Naive thymus-derived CD4-positive, alpha-beta T cell (primary cell): ENCODE measurements at regions not wholly inside any gene's neighbourhood (a gene's known extent, or its start where the extent isn't known, plus 50 kb on each side); places are given as distances from the start of the nearest gene placed in this dataset.
A peak's percentile ranks its signal among the peaks of the same experiment; 100 is the strongest.

Experiments
- ATAC-seq: fragments of 150-1000 bp; cut with Tn5 transposase; 2 replicates; pipeline ENCODE4 v1.10.0; 2021; ENCODE audit warnings: mild to moderate bottlenecking, moderate library complexity
- CTCF ChIA-PET: fragments of 350-600 bp; sonication (Branson Sonifier 250); formaldehyde crosslinking; loops from one replicate; lab custom pipeline; 2021; ENCODE audit warnings: antibody characterized with exemption; lab: Charles Lee
- POLR2A ChIA-PET: fragments of 350-600 bp; sonication (Branson Sonifier 250); formaldehyde crosslinking; loops from one replicate; lab custom pipeline; 2021; ENCODE audit warnings: antibody characterized with exemption, inconsistent platforms; lab: Charles Lee
- DNase-seq, 9 donors: peaks; one replicate each; pipeline versions ENCODE4 v3.0.0 to v3.0.0-alpha.2; 2020 to 2022; ENCODE audit warnings: mixed read lengths in 1 of 9
- H3K27ac ChIP-seq: one replicate; pipeline ENCODE4 v1.7.0; 2013; ENCODE audit warnings: mild to moderate bottlenecking, low read depth, low read length, moderate library complexity
- H3K27me3 ChIP-seq, 2 donors: one replicate each; pipeline ENCODE4 v1.7.0; 2013; ENCODE audit warnings: low read length in 2 of 2, mild to moderate bottlenecking in 2 of 2, moderate library complexity in 2 of 2; ENCODE audit not compliant: control insufficient read depth in 2 of 2, insufficient read depth in 2 of 2
- H3K36me3 ChIP-seq, 3 experiments: 1 replicate in 2 of 3; 2 replicates in 1 of 3; pipeline ENCODE4 v1.7.0; 2013; ENCODE audit warnings: low read length in 3 of 3, mild to moderate bottlenecking in 3 of 3, moderate library complexity in 1 of 3; ENCODE audit not compliant: insufficient read depth in 3 of 3, control insufficient read depth in 2 of 3
- H3K4me1 ChIP-seq, 2 donors: one replicate each; pipeline ENCODE4 v1.7.0; 2013; ENCODE audit warnings: low read length in 2 of 2, mild to moderate bottlenecking in 2 of 2, moderate library complexity in 1 of 2; ENCODE audit not compliant: control insufficient read depth in 2 of 2, insufficient read depth in 2 of 2
- H3K4me3 ChIP-seq: 2 replicates; pipeline ENCODE4 v1.7.0; 2013; ENCODE audit warnings: mild to moderate bottlenecking, low read length
- H3K9me3 ChIP-seq, 3 experiments: 1 replicate in 2 of 3; 2 replicates in 1 of 3; pipeline ENCODE4 v1.7.0; 2013; ENCODE audit warnings: low read length in 3 of 3; ENCODE audit not compliant: control insufficient read depth in 2 of 3
- H3K27ac Mint-ChIP-seq, 9 donors: one replicate each; pipeline ENCODE4 v1.8.0; 2020 to 2022; ENCODE audit warnings: mixed read lengths in 9 of 9, mild to moderate bottlenecking in 8 of 9, moderate library complexity in 5 of 9, inconsistent platforms in 2 of 9
- H3K27me3 Mint-ChIP-seq, 5 donors: one replicate each; pipeline ENCODE4 v1.8.0; 2021 to 2022; ENCODE audit warnings: mixed read lengths in 5 of 5, mild to moderate bottlenecking in 1 of 5
- H3K36me3 Mint-ChIP-seq, 5 donors: one replicate each; pipeline ENCODE4 v1.8.0; 2020 to 2022; ENCODE audit warnings: mixed read lengths in 5 of 5, mild to moderate bottlenecking in 3 of 5, inconsistent platforms in 1 of 5
- H3K4me1 Mint-ChIP-seq, 7 donors: one replicate each; pipeline ENCODE4 v1.8.0; 2020 to 2022; ENCODE audit warnings: mixed read lengths in 7 of 7, mild to moderate bottlenecking in 3 of 7, inconsistent platforms in 1 of 7
- H3K4me3 Mint-ChIP-seq, 10 donors: one replicate each; pipeline ENCODE4 v1.8.0; 2020 to 2022; ENCODE audit warnings: mild to moderate bottlenecking in 10 of 10, mixed read lengths in 10 of 10, moderate library complexity in 6 of 10, inconsistent platforms in 2 of 10
- H3K9me3 Mint-ChIP-seq, 11 donors: one replicate each; pipeline ENCODE4 v1.8.0; 2020 to 2022; ENCODE audit warnings: mixed read lengths in 11 of 11, mild to moderate bottlenecking in 4 of 11, inconsistent platforms in 1 of 11, moderate library complexity in 1 of 11
- intact Hi-C, 2 donors: fragments of 100-400 bp; cut with micrococcal nuclease; formaldehyde crosslinking; loops; one replicate each; pipeline ENCODE4 v1.15.1; 2023

DNA sequence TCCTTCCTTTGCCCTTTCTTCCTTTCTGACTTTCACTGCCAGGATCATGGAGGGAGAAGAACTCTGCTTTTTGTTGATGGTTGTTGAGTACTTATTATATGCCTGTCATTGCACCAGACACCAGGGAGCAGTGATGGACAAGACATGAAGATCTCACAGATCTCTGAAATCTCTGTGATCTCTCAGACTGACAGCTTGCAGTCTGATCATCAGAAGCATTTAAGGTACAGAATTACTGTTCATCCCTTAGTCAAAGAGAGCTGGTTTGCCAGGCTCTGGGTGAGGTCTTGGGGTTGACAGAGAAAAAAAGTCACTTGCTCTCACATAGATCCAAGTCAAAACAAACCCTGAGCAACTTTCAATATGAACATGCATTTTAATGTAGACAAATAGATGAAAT is 299.5 kb upstream of the FMN2 start:
- Mint-ChIP-seq H3K4me1 (peaks cover 0 to 10% (median 2%) of the 10 kb centered on the region in 7 donors), H3K27me3 (peaks cover 0 to 2% (median 0%) of the 10 kb centered on the region in 5 donors), H3K36me3 (peaks cover 0 to 15% (median 9%) of the 10 kb centered on the region in 5 donors), H3K9me3 (peaks cover 0 to 19% (median 7%) of the 10 kb centered on the region in 11 donors), H3K4me3 (no peak overlapping the region), H3K27ac (peak overlapping the region in 1 of 9 donors; percentile 8)
- Histone ChIP-seq H3K4me3 (no peak overlapping the region), H3K36me3 (no peaks in the 10 kb centered on the region), H3K27ac (no peak overlapping the region), H3K9me3 (no peaks in the 10 kb centered on the region), H3K4me1 (no peaks in the 10 kb centered on the region), H3K27me3 (no peaks in the 10 kb centered on the region)
- ATAC-seq (no peak), DNase-seq (no peak)
- ChIA-PET CTCF (no interaction called here), POLR2A (no interaction called here)
- intact Hi-C loops = no loop called here

DNA sequence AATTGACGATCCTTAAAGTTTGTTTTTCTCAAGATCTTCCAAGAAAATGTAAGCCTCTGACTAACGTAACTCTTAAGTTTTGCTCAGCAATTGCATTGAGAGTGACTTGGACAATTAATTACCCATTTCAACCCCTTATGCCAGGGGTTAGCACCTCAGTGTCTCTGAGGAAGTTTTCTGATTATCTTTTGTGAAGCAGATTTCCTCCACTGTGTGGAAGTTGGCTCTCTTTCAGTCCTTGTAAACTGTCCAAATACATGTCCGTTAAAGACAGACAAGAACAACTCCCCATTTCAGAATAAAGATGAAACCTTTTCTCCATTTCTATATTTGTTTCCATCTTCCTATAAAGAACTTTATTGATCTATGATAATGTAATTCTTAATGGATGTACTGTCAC is 296.4 kb upstream of the FMN2 start:
- Histone ChIP-seq H3K27ac (no peak overlapping the region), H3K9me3 (no peaks in the 10 kb centered on the region), H3K4me1 (no peaks in the 10 kb centered on the region), H3K27me3 (no peaks in the 10 kb centered on the region), H3K36me3 (no peaks in the 10 kb centered on the region), H3K4me3 (no peak overlapping the region)
- peaks cover 0 to 5% (median 3%) of the 10 kb centered on the region in 11 donors for H3K9me3 Mint-ChIP-seq
- ChIA-PET POLR2A (no interaction called here), CTCF (no interaction called here)
- peaks cover 0 to 2% (median 0%) of the 10 kb centered on the region in 5 donors for H3K27me3 Mint-ChIP-seq
- no peak overlapping the region for H3K4me3 Mint-ChIP-seq
- DNase-seq (no peak), ATAC-seq (no peak)
- no peak overlapping the region for H3K27ac Mint-ChIP-seq
- intact Hi-C loops = no loop called here
- H3K4me1 Mint-ChIP-seq = peaks cover 0 to 10% (median 2%) of the 10 kb centered on the region in 7 donors
- peaks cover 0 to 5% (median 0%) of the 10 kb centered on the region in 5 donors for H3K36me3 Mint-ChIP-seq

DNA sequence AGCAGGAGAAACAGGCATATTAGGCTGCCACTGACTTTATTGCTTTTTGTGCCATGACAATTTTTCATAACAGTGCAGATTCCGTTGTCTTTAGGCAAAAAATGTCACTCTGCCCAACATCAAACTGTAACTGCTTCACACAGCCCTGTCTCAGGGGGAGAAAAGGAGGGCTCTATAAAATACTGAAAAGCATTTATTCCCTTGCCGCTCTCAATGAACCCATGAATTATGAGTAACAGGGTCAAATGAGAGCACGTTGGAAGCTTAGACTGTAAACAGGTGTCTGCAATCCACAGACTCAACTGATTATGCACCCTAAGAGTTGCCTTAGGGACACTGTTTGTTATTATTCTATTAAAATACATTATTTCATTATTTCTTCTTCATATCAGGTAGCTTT is 292.1 kb upstream of the FMN2 start:
- no peaks in the 10 kb centered on the region for H3K9me3 Mint-ChIP-seq
- H3K27ac Mint-ChIP-seq = peak overlapping the region in 1 of 9 donors; percentile 43
- POLR2A ChIA-PET = no interaction called here
- no peak for DNase-seq
- no peaks in the 10 kb centered on the region for H3K27me3 Mint-ChIP-seq
- no peak overlapping the region for H3K4me3 Mint-ChIP-seq
- Histone ChIP-seq H3K36me3 (no peaks in the 10 kb centered on the region), H3K4me3 (no peak overlapping the region), H3K9me3 (no peaks in the 10 kb centered on the region), H3K4me1 (no peaks in the 10 kb centered on the region), H3K27me3 (no peaks in the 10 kb centered on the region), H3K27ac (no peak overlapping the region)
- CTCF ChIA-PET = no interaction called here
- peaks cover 0 to 8% (median 7%) of the 10 kb centered on the region in 7 donors for H3K4me1 Mint-ChIP-seq
- no peak for ATAC-seq
- intact Hi-C loops = no loop called here
- H3K36me3 Mint-ChIP-seq = no peaks in the 10 kb centered on the region

DNA sequence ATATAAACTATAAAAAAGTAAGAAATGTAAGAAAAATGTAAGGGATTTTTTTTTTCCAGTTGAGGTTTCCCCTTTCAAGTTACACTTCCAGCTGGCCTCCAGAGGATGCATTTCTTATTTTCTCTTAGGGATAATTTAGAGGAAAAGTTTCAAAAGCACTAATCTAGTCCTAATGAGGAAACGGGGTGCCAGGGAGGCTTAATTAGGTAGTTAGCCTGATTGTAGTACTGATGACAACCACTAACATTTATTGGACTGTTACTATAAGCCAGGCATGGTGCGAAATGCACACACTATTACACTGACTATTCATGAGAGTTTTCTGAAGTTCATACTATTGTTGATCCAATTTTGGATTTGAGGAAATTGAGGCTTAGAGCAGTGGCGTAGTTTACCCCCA is 290.8 kb upstream of the FMN2 start:
- ATAC-seq (no peak), DNase-seq (no peak)
- H3K27me3 Mint-ChIP-seq = no peaks in the 10 kb centered on the region
- H3K4me3 ChIP-seq = no peak overlapping the region
- intact Hi-C loops = no loop called here
- ChIA-PET POLR2A (interaction anchor here (0.6 kb wide), 1 partner anchor 86 kb away, joined by 4 read pairs; no protein-coding TSS in a partner anchor), CTCF (interaction anchor here (1.3 to 2.9 kb wide), 2 partner anchors 393 to 395 kb away, joined by 4 to 20 read pairs; no protein-coding TSS in a partner anchor)
- H3K4me1 Mint-ChIP-seq = peaks cover 0 to 15% (median 9%) of the 10 kb centered on the region in 7 donors
- H3K36me3 Mint-ChIP-seq = no peaks in the 10 kb centered on the region
- no peaks in the 10 kb centered on the region for H3K9me3 ChIP-seq
- H3K27me3 ChIP-seq = no peaks in the 10 kb centered on the region
- no peak overlapping the region for H3K27ac Mint-ChIP-seq
- H3K36me3 ChIP-seq = no peaks in the 10 kb centered on the region
- no peaks in the 10 kb centered on the region for H3K4me1 ChIP-seq
- H3K4me3 Mint-ChIP-seq = no peak overlapping the region
- H3K27ac ChIP-seq = no peak overlapping the region
- H3K9me3 Mint-ChIP-seq = no peaks in the 10 kb centered on the region

DNA sequence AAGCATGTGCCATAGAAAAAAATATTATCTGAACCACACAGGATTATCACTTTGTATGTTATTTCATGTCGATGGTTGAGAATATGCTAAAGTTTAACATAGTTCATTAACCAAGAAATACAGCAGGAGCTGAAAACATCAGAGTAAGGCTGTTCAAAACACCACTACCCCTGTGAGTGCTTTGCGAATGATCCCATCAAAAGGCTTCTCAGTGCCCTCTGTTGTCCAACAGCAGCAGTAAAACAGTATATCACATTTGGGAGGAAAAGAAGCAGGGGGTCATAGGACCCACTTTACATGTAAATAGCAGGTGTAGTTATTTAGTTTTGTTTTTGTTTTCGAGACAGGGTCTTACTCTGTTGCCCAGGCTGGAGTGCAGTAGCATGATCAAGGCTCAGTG is 289.4 kb upstream of the FMN2 start:
- POLR2A ChIA-PET = no interaction called here
- intact Hi-C loops = loop anchor here in 1 of 2 donors (1.0 to 2.0 kb wide), 5 partner anchors 83 to 494 kb away; no protein-coding TSS in a partner anchor
- Mint-ChIP-seq H3K36me3 (no peaks in the 10 kb centered on the region), H3K4me1 (peaks cover 2 to 21% (median 11%) of the 10 kb centered on the region in 7 donors), H3K4me3 (no peak overlapping the region), H3K9me3 (no peaks in the 10 kb centered on the region), H3K27ac (peak overlapping the region in 2 of 9 donors; percentile 56 to 66), H3K27me3 (no peaks in the 10 kb centered on the region)
- Histone ChIP-seq H3K4me1 (no peaks in the 10 kb centered on the region), H3K27me3 (no peaks in the 10 kb centered on the region), H3K36me3 (no peaks in the 10 kb centered on the region), H3K27ac (no peak overlapping the region), H3K4me3 (no peak overlapping the region), H3K9me3 (no peaks in the 10 kb centered on the region)
- DNase-seq = peak in 6 of 9 donors; percentile 4 to 52 (median 43)
- CTCF ChIA-PET = interaction anchor here (0.9 to 2.9 kb wide), 9 partner anchors 9 to 397 kb away, joined by 3 to 20 read pairs (median 4); no protein-coding TSS in a partner anchor
- ATAC-seq = peak; percentile 53

DNA sequence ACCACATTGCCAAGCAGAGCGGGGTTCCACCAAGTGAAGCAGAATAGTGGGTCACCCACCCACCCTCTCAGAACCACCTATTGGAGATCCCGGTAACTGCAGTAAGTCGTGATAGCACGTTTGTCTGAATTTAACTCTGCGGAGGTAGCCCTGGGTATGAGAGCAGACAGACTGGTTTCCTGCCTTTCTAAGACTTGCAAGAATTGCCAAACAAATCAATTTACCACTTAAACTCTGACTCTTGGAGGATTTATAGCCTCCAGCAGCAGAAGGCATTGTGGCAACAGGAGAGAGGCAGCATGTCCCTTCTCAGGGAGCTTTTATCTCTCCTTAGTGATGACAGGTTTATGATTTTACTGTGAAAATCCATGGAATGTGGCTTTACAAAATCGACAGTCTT is 287.9 kb upstream of the FMN2 start:
- no peak for DNase-seq
- H3K36me3 ChIP-seq = no peaks in the 10 kb centered on the region
- intact Hi-C loops = loop anchor here in 1 of 2 donors (2.0 kb wide), 1 partner anchor 95 kb away; no protein-coding TSS in a partner anchor
- H3K27ac Mint-ChIP-seq = peak overlapping the region in 1 of 9 donors; percentile 4
- H3K27ac ChIP-seq = no peak overlapping the region
- no peaks in the 10 kb centered on the region for H3K9me3 Mint-ChIP-seq
- peaks cover 2 to 21% (median 11%) of the 10 kb centered on the region in 7 donors for H3K4me1 Mint-ChIP-seq
- no peaks in the 10 kb centered on the region for H3K9me3 ChIP-seq
- H3K27me3 ChIP-seq = no peaks in the 10 kb centered on the region
- H3K27me3 Mint-ChIP-seq = no peaks in the 10 kb centered on the region
- no peak for ATAC-seq
- no peak overlapping the region for H3K4me3 Mint-ChIP-seq
- no peaks in the 10 kb centered on the region for H3K36me3 Mint-ChIP-seq
- no peak overlapping the region for H3K4me3 ChIP-seq
- CTCF ChIA-PET = interaction anchor here (0.7 to 2.6 kb wide), 3 partner anchors 84 to 552 kb away, joined by 4 to 11 read pairs (median 4); no protein-coding TSS in a partner anchor
- POLR2A ChIA-PET = no interaction called here
- no peaks in the 10 kb centered on the region for H3K4me1 ChIP-seq

DNA sequence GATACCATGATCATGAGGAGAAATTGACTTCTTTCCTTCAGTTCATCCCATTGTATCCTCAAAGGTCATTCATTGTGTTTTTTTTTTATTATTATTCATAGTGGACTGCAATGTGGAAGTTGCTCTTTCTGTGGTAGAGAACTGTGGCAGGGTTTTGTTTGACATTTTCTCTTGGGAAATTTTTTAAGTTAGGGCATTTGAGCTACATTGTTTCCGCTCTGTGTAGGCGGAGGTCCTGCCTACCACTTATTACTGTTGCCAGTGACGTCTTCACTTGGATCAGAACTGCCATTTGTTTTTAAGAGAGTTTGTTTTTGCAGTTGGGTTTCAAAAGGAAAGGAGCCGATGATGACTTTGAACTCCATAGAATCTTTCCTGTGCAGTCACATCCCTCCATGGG is 287.4 kb upstream of the FMN2 start:
- ChIA-PET CTCF (interaction anchor here (0.7 to 2.6 kb wide), 3 partner anchors 85 to 553 kb away, joined by 4 to 11 read pairs (median 4); no protein-coding TSS in a partner anchor), POLR2A (interaction anchor here (0.6 kb wide), 2 partner anchors 159 to 167 kb away, joined by 3 to 4 read pairs; no protein-coding TSS in a partner anchor)
- no peak overlapping the region for H3K27ac ChIP-seq
- H3K9me3 Mint-ChIP-seq = no peaks in the 10 kb centered on the region
- no peak overlapping the region for H3K4me3 ChIP-seq
- no peaks in the 10 kb centered on the region for H3K27me3 ChIP-seq
- peaks cover 2 to 21% (median 11%) of the 10 kb centered on the region in 7 donors for H3K4me1 Mint-ChIP-seq
- H3K27ac Mint-ChIP-seq = no peak overlapping the region
- H3K36me3 ChIP-seq = no peaks in the 10 kb centered on the region
- peaks cover 0 to under 1% (median 0%) of the 10 kb centered on the region in 5 donors for H3K36me3 Mint-ChIP-seq
- no peak overlapping the region for H3K4me3 Mint-ChIP-seq
- ATAC-seq (no peak), DNase-seq (no peak)
- H3K4me1 ChIP-seq = no peaks in the 10 kb centered on the region
- intact Hi-C loops = no loop called here
- no peaks in the 10 kb centered on the region for H3K9me3 ChIP-seq
- H3K27me3 Mint-ChIP-seq = no peaks in the 10 kb centered on the region
